Gastroesophageal sphincter (tissue), 4 donors: ENCODE measurements at regions not wholly inside any gene's neighbourhood (a gene's known extent, or its start where the extent isn't known, plus 50 kb on each side); places are given as distances from the start of the nearest gene placed in this dataset.

ENCODE experiments used
- ATAC-seq: fragments of 150-250 bp; one replicate; pipeline ENCODE4 v1.9.1; 2016; ENCODE audit warnings: mild to moderate bottlenecking, moderate library complexity
- H3K27ac ChIP-seq, 4 donors: fragments of 200-600 bp; sonication (generic) in 3 of 4; 1 replicate in 3 of 4; 2 replicates in 1 of 4; pipeline ENCODE4 v1.5.1; 2016 to 2019
- H3K27me3 ChIP-seq: fragments of 200-600 bp; sonication (generic); one replicate; pipeline ENCODE4 v1.5.1; 2019
- H3K36me3 ChIP-seq, 2 donors: fragments of 200-600 bp; sonication (generic); one replicate each; pipeline ENCODE4 v1.5.1; 2019; ENCODE audit warnings: control low read depth in 1 of 2
- H3K4me1 ChIP-seq, 3 donors: fragments of 200-600 bp; sonication (generic); 1 replicate in 2 of 3; 2 replicates in 1 of 3; pipeline ENCODE4 v1.5.1; 2016 to 2019; ENCODE audit warnings: control low read depth in 2 of 3
- H3K4me3 ChIP-seq, 2 donors: fragments of 200-600 bp; sonication (generic); one replicate each; pipeline ENCODE4 v1.5.1; 2019; ENCODE audit warnings: mild to moderate bottlenecking in 1 of 2, moderate library complexity in 1 of 2
- H3K9me3 ChIP-seq, 3 donors: fragments of 200-600 bp; sonication (generic); one replicate each; pipeline ENCODE4 v1.5.1; 2017 to 2019; ENCODE audit warnings: control low read depth in 2 of 3
- EP300 ChIP-seq: sonication (generic); formaldehyde crosslinking; IDR thresholded peaks from one replicate; pipeline ENCODE4 v1.6.1; 2017; ENCODE audit warnings: antibody characterized with exemption, mild to moderate bottlenecking
- POLR2A ChIP-seq, 2 donors: fragments of 450-650 bp; IDR thresholded peaks; one replicate each; pipeline ENCODE4 v1.6.1; 2017; ENCODE audit warnings: antibody characterized with exemption in 2 of 2, mild to moderate bottlenecking in 2 of 2, moderate library complexity in 1 of 2
- POLR2AphosphoS5 ChIP-seq: sonication (generic); formaldehyde crosslinking; IDR thresholded peaks from one replicate; pipeline ENCODE4 v1.6.1; 2017; ENCODE audit warnings: antibody characterized with exemption
- WGBS, 2 donors: methylation state at CpG; one replicate each; pipeline ENCODE4 v1.1.5; 2018; ENCODE audit warnings: low coverage in 1 of 2; 5-methylcytosine and 5-hydroxymethylcytosine counted together
- TF ChIP-seq, protein P1 (sequence below), 4 experiments: fragments of 200-600 bp in 2 of 4; fragments of 450-650 bp in 2 of 4; sonication (generic) in 1 of 4; IDR thresholded peaks; one replicate each; pipeline ENCODE4 v1.5.1; 2017 to 2019; ENCODE audit warnings: antibody characterized with exemption in 4 of 4, mild to moderate bottlenecking in 2 of 4, moderate library complexity in 2 of 4

DNA sequence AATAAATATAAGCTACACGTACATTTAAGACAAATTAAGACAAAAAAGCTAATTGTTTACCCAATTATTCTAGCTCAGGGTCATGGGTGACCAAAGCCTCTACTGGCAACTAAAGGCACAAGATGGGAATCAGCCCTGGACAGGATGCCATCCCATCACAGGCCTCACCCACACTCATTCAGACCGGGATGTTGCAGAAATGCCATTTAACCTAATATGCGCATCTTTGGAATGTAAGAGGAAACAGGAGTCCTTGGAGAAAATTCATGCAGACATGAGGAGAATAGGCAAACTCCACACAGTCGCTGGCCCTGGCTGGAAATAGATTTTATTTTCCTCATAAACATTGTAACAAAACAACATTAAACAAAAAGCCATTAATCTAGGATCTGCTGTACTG is 2003.8 kb upstream of the CDH9 start:
- TF ChIP-seq POLR2AphosphoS5: no peak
- TF ChIP-seq, protein P1, sequence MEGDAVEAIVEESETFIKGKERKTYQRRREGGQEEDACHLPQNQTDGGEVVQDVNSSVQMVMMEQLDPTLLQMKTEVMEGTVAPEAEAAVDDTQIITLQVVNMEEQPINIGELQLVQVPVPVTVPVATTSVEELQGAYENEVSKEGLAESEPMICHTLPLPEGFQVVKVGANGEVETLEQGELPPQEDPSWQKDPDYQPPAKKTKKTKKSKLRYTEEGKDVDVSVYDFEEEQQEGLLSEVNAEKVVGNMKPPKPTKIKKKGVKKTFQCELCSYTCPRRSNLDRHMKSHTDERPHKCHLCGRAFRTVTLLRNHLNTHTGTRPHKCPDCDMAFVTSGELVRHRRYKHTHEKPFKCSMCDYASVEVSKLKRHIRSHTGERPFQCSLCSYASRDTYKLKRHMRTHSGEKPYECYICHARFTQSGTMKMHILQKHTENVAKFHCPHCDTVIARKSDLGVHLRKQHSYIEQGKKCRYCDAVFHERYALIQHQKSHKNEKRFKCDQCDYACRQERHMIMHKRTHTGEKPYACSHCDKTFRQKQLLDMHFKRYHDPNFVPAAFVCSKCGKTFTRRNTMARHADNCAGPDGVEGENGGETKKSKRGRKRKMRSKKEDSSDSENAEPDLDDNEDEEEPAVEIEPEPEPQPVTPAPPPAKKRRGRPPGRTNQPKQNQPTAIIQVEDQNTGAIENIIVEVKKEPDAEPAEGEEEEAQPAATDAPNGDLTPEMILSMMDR (IDR thresholded peaks at IDR 0.05): no peak
- TF ChIP-seq POLR2A (IDR thresholded peaks at IDR 0.05): no peak
- no peak for TF ChIP-seq EP300
- Histone ChIP-seq H3K4me1 (no peaks in the 10 kb centered on the region), H3K27ac (no peak overlapping the region), H3K9me3 (no peaks in the 10 kb centered on the region), H3K27me3 (no peaks in the 10 kb centered on the region), H3K4me3 (no peak overlapping the region), H3K36me3 (no peaks in the 10 kb centered on the region)
- WGBS, 2 donors: 50 to 69% methylated on average over 4 of the region's 4 CpGs
- no peak for ATAC-seq

GRCh38 chr5:29040404-29040803 is 2002.0 kb upstream of the CDH9 start:
- no peak overlapping the region for H3K4me3 ChIP-seq
- no peak overlapping the region for H3K27ac ChIP-seq
- H3K4me1 ChIP-seq: no peaks in the 10 kb centered on the region
- H3K9me3 ChIP-seq: no peaks in the 10 kb centered on the region
- WGBS, 2 donors: 100% methylated on average over 1 of the region's 1 CpG
- no peaks in the 10 kb centered on the region for H3K36me3 ChIP-seq
- TF ChIP-seq POLR2AphosphoS5: no peak
- TF ChIP-seq, protein P1 (IDR thresholded peaks at IDR 0.05): no peak
- no peak for TF ChIP-seq POLR2A (IDR thresholded peaks at IDR 0.05)
- TF ChIP-seq EP300: no peak
- no peaks in the 10 kb centered on the region for H3K27me3 ChIP-seq
- no peak for ATAC-seq

- no peaks in the 10 kb centered on the region for H3K36me3 ChIP-seq
- no peak for ATAC-seq
- H3K4me3 ChIP-seq: no peak overlapping the region
- H3K4me1 ChIP-seq: no peaks in the 10 kb centered on the region
- no peak overlapping the region for H3K27ac ChIP-seq
- 33 to 79% methylated on average over 1 of the region's 1 CpG for WGBS, 2 donors
- TF ChIP-seq POLR2A (IDR thresholded peaks at IDR 0.05) (no peak), EP300 (no peak), POLR2AphosphoS5 (no peak)
- TF ChIP-seq, protein P1 (IDR thresholded peaks at IDR 0.05): no peak
- no peaks in the 10 kb centered on the region for H3K9me3 ChIP-seq
- H3K27me3 ChIP-seq: no peaks in the 10 kb centered on the region
These were observed 2001.6 kb upstream of the CDH9 start for GRCh38 chr5:29039994-29040393.

- TF ChIP-seq POLR2AphosphoS5 (no peak), POLR2A (IDR thresholded peaks at IDR 0.05) (no peak), EP300 (no peak)
- TF ChIP-seq, protein P1 (IDR thresholded peaks at IDR 0.05): no peak
- WGBS, 2 donors: 57 to 77% methylated on average over 3 of the region's 3 CpGs
- H3K27me3 ChIP-seq: no peaks in the 10 kb centered on the region
- ATAC-seq: no peak
- H3K4me3 ChIP-seq: no peak overlapping the region
- H3K36me3 ChIP-seq: no peaks in the 10 kb centered on the region
- H3K27ac ChIP-seq: no peak overlapping the region
- no peaks in the 10 kb centered on the region for H3K4me1 ChIP-seq
- no peaks in the 10 kb centered on the region for H3K9me3 ChIP-seq
These were observed 1999.3 kb upstream of the CDH9 start for GRCh38 chr5:29037716-29038115.

DNA sequence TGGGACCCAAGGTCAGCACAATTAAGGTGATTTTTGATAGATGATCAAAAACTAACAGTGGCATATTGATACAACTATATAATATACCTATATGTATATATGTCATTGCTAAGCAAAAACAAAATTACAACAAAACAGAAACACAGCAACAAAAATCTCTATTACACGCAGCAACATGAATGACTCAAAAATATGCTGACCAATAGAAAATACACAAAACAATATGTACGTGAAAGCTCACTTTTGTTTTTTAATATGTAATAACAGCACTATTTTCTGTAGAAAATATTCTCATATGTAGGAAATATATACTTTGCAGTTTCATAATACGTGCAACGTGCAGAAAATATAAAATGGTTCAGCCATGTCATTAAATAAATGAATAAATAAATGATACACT is 1985.7 kb upstream of the CDH9 start:
- no peaks in the 10 kb centered on the region for H3K9me3 ChIP-seq
- H3K27me3 ChIP-seq: no peaks in the 10 kb centered on the region
- H3K4me3 ChIP-seq: no peak overlapping the region
- no peaks in the 10 kb centered on the region for H3K4me1 ChIP-seq
- TF ChIP-seq POLR2A (IDR thresholded peaks at IDR 0.05) (no peak), EP300 (no peak), POLR2AphosphoS5 (no peak)
- TF ChIP-seq, protein P1 (IDR thresholded peaks at IDR 0.05): no peak
- H3K36me3 ChIP-seq: no peaks in the 10 kb centered on the region
- WGBS, 2 donors: 89 to 100% methylated on average over 4 of the region's 4 CpGs
- ATAC-seq: no peak
- no peak overlapping the region for H3K27ac ChIP-seq
